Activated naive CD8-positive, alpha-beta T cell treated with anti-CD3 and anti-CD28 coated beads, Interleukin-2, amount 10 ng/mL, durations not matched to agents 7 days and 5 days (primary cell): ENCODE measurements at regions not wholly inside any gene's neighbourhood (a gene's known extent, or its start where the extent isn't known, plus 50 kb on each side); places are given as distances from the start of the nearest gene placed in this dataset.
"Not testable (repeated sequence)": the region's sequence is repeated elsewhere in the genome, so short reads cannot be mapped to it uniquely, and the experiment has no call there.

Experiments used
- ATAC-seq: fragments of 150-1000 bp; cut with Tn5 transposase; one replicate; pipeline ENCODE4 v1.10.0; 2021; ENCODE audit warnings: low read depth, moderate library complexity
- POLR2A ChIA-PET: fragments of 350-600 bp; sonication (Branson Sonifier 250); formaldehyde crosslinking; loops from one replicate; lab custom pipeline; 2021; ENCODE audit warnings: antibody characterized with exemption; lab: Charles Lee
- DNase-seq: peaks from one replicate; pipeline ENCODE4 v3.0.0; 2021
- H3K27ac Mint-ChIP-seq: one replicate; pipeline ENCODE4 v1.8.0; 2022; ENCODE audit warnings: mild to moderate bottlenecking, mixed read lengths
- H3K27me3 Mint-ChIP-seq: one replicate; pipeline ENCODE4 v1.8.0; 2022; ENCODE audit warnings: mild to moderate bottlenecking, moderate library complexity, mixed read lengths
- H3K36me3 Mint-ChIP-seq: one replicate; pipeline ENCODE4 v1.8.0; 2021; ENCODE audit warnings: mild to moderate bottlenecking, mixed read lengths
- H3K4me1 Mint-ChIP-seq: one replicate; pipeline ENCODE4 v1.8.0; 2021; ENCODE audit warnings: mixed read lengths
- H3K4me3 Mint-ChIP-seq: one replicate; pipeline ENCODE4 v1.8.0; 2022; ENCODE audit warnings: mild to moderate bottlenecking, moderate library complexity, mixed read lengths
- H3K9me3 Mint-ChIP-seq: one replicate; pipeline ENCODE4 v1.8.0; 2021; ENCODE audit warnings: mixed read lengths

GRCh38 chr4:105066401-105066800 lies 80.3 kb upstream of the TET2 start:
- H3K27me3 Mint-ChIP-seq: peaks cover 9% of the 10 kb centered on the region
- H3K9me3 Mint-ChIP-seq: peaks cover 2% of the 10 kb centered on the region
- H3K27ac Mint-ChIP-seq: no peak overlapping the region
- DNase-seq (no peak), ATAC-seq (no peak)
- peaks cover 9% of the 10 kb centered on the region for H3K4me1 Mint-ChIP-seq
- no peaks in the 10 kb centered on the region for H3K36me3 Mint-ChIP-seq
- POLR2A ChIA-PET: interaction anchor here (0.6 to 0.7 kb wide), 2 partner anchors 48 to 406 kb away, joined by 3 to 4 read pairs; no protein-coding TSS in a partner anchor
- no peak overlapping the region for H3K4me3 Mint-ChIP-seq

- no peak overlapping the region for H3K27ac Mint-ChIP-seq
- ATAC-seq (no peak), DNase-seq (no peak)
- H3K36me3 Mint-ChIP-seq: no peaks in the 10 kb centered on the region
- POLR2A ChIA-PET: no interaction called here
- peaks cover 3% of the 10 kb centered on the region for H3K9me3 Mint-ChIP-seq
- H3K4me1 Mint-ChIP-seq: peaks cover 4% of the 10 kb centered on the region
- H3K4me3 Mint-ChIP-seq: no peak overlapping the region
- H3K27me3 Mint-ChIP-seq: peaks cover 9% of the 10 kb centered on the region
Measured at GRCh38 chr4:105067431-105067830, 79.2 kb upstream of the TET2 start.

- DNase-seq (no peak), ATAC-seq (no peak)
- Mint-ChIP-seq H3K27ac (no peak overlapping the region), H3K36me3 (no peaks in the 10 kb centered on the region), H3K27me3 (peaks cover 9% of the 10 kb centered on the region), H3K9me3 (peaks cover 3% of the 10 kb centered on the region), H3K4me3 (no peak overlapping the region), H3K4me1 (peaks cover 4% of the 10 kb centered on the region)
- POLR2A ChIA-PET: no interaction called here
Measured at GRCh38 chr4:105067946-105068345, 78.7 kb upstream of the TET2 start.

GRCh38 chr4:105068516-105068915 lies 78.2 kb upstream of the TET2 start:
- H3K27ac Mint-ChIP-seq: no peak overlapping the region
- peaks cover 4% of the 10 kb centered on the region for H3K4me1 Mint-ChIP-seq
- peaks cover 3% of the 10 kb centered on the region for H3K9me3 Mint-ChIP-seq
- H3K27me3 Mint-ChIP-seq: peaks cover 9% of the 10 kb centered on the region
- POLR2A ChIA-PET: interaction anchor here (0.7 kb wide), 1 partner anchor 350 kb away, joined by 5 read pairs; no protein-coding TSS in a partner anchor
- no peaks in the 10 kb centered on the region for H3K36me3 Mint-ChIP-seq
- DNase-seq (no peak), ATAC-seq (no peak)
- no peak overlapping the region for H3K4me3 Mint-ChIP-seq

GRCh38 chr4:105072095-105072494 lies 74.6 kb upstream of the TET2 start:
- not testable (repeated sequence) for H3K27me3 Mint-ChIP-seq, H3K27ac Mint-ChIP-seq, H3K4me1 Mint-ChIP-seq, H3K36me3 Mint-ChIP-seq, ATAC-seq, H3K4me3 Mint-ChIP-seq, DNase-seq, H3K9me3 Mint-ChIP-seq
- POLR2A ChIA-PET: interaction anchor here (1.0 kb wide), 1 partner anchor 11 kb away, joined by 3 read pairs; no protein-coding TSS in a partner anchor

GRCh38 chr4:105074097-105074496 lies 72.6 kb upstream of the TET2 start:
- no peaks in the 10 kb centered on the region for H3K4me1 Mint-ChIP-seq
- H3K27me3 Mint-ChIP-seq: no peaks in the 10 kb centered on the region
- ATAC-seq (no peak), DNase-seq (no peak)
- POLR2A ChIA-PET: no interaction called here
- H3K9me3 Mint-ChIP-seq: peaks cover 3% of the 10 kb centered on the region
- H3K27ac Mint-ChIP-seq: no peak overlapping the region
- peaks cover 1% of the 10 kb centered on the region for H3K36me3 Mint-ChIP-seq
- H3K4me3 Mint-ChIP-seq: no peak overlapping the region

- H3K4me1 Mint-ChIP-seq: no peaks in the 10 kb centered on the region
- no peaks in the 10 kb centered on the region for H3K27me3 Mint-ChIP-seq
- no peak for ATAC-seq
- H3K27ac Mint-ChIP-seq: no peak overlapping the region
- peaks cover 1% of the 10 kb centered on the region for H3K36me3 Mint-ChIP-seq
- DNase-seq: no peak
- H3K4me3 Mint-ChIP-seq: no peak overlapping the region
- POLR2A ChIA-PET: no interaction called here
- H3K9me3 Mint-ChIP-seq: peaks cover 7% of the 10 kb centered on the region
Measured at GRCh38 chr4:105075045-105075444, 71.6 kb upstream of the TET2 start.

GRCh38 chr4:105088110-105088879 lies 58.4 kb upstream of the TET2 start:
- Mint-ChIP-seq H3K4me1 (peaks cover 3% of the 10 kb centered on the region), H3K27ac (no peak overlapping the region), H3K36me3 (peaks cover 11% of the 10 kb centered on the region), H3K4me3 (no peak overlapping the region), H3K9me3 (peaks cover 31% of the 10 kb centered on the region), H3K27me3 (peaks cover 3% of the 10 kb centered on the region)
- POLR2A ChIA-PET: no interaction called here
- DNase-seq (no peak), ATAC-seq (no peak)

GRCh38 chr4:105092356-105092755 lies 54.3 kb upstream of the TET2 start:
- Mint-ChIP-seq H3K27ac (no peak overlapping the region), H3K9me3 (peaks cover 32% of the 10 kb centered on the region), H3K27me3 (no peaks in the 10 kb centered on the region), H3K36me3 (peaks cover 12% of the 10 kb centered on the region), H3K4me3 (no peak overlapping the region), H3K4me1 (peaks cover 3% of the 10 kb centered on the region)
- DNase-seq: no peak
- POLR2A ChIA-PET: no interaction called here
- ATAC-seq: no peak

- Mint-ChIP-seq H3K27me3 (no peaks in the 10 kb centered on the region), H3K4me1 (peaks cover 3% of the 10 kb centered on the region), H3K36me3 (peaks cover 12% of the 10 kb centered on the region), H3K27ac (no peak overlapping the region), H3K4me3 (no peak overlapping the region), H3K9me3 (peaks cover 34% of the 10 kb centered on the region)
- DNase-seq (no peak), ATAC-seq (no peak)
- POLR2A ChIA-PET: no interaction called here
Measured at GRCh38 chr4:105092768-105093167, 53.9 kb upstream of the TET2 start.

- peaks cover 1% of the 10 kb centered on the region for H3K4me1 Mint-ChIP-seq
- H3K36me3 Mint-ChIP-seq: peaks cover 17% of the 10 kb centered on the region
- ATAC-seq: no peak
Measured at GRCh38 chr4:105093975-105094374, 52.7 kb upstream of the TET2 start.

More at GRCh38 chr4:105093975-105094374, 52.7 kb upstream of the TET2 start:
- Mint-ChIP-seq H3K27ac (no peak overlapping the region), H3K27me3 (no peaks in the 10 kb centered on the region), H3K4me3 (no peak overlapping the region), H3K9me3 (peaks cover 39% of the 10 kb centered on the region)
- no peak for DNase-seq
- POLR2A ChIA-PET: no interaction called here
